HuH-7.5 (cell line): ENCODE measurements at regions not wholly inside any gene's neighbourhood (a gene's known extent, or its start where the extent isn't known, plus 50 kb on each side); places are given as distances from the start of the nearest gene placed in this dataset.
"Not testable (repeated sequence)": the region's sequence is repeated elsewhere in the genome, so short reads cannot be mapped to it uniquely, and the experiment has no call there.

Source experiments
- DNase-seq: peaks from one replicate; pipeline ENCODE4 v3.0.0; 2011; ENCODE audit warnings: low spot score

DNA sequence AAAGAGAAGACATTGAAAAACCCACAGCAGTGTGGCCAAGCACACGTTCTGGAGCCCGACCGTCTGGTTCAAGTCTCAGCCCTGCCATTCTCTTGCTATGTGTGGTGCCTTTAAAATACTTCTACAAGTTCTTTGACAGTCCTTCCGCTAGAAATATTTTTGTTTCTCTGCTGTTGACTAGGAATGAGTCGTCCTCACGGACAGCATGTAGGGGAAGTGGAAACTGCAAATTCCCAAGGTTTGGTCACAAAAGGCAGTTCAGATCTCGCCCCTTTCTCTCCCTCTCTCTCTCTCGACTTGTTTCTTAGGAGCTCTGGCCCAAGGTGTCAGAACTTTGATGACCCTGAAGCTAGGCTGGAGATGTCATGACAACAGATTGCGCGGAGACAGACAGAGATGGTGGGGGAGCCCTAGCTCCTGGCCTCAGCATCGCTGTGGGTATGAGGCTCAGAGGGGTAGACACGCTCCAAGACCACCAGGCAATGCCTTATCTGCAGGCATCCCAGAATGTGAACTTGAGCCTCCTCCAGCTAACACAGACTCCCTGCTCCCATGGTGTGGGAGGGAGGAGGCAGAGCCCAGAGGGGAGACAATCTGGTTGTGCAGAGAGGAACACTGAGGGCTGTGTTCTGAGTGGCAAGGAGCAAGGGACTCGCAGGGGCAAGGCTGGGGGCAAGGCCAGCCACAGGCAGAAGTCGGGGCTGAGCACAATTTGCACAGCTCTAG lies 368.9 kb upstream of the SULF2 start:
- no peak for DNase-seq

DNA sequence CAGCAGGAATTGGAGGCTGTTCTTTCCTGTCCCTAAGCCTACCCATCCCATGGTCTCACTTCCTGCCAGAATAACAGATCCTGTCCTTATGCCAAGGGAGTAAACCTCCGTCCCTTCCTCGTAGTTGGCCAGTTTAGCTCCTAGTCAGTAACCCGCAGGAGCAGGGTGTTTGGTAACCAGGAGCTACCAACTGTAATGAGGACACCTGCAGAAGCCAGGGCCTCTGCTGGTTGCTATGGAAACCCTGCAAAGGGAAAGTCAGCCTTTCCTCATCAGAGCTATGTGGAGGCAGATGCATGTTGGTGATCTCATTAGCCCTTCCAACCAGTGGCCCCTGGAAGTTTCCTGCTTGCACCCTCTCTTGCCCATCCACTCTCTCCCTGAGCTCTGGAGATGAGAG lies 368.2 kb upstream of the SULF2 start:
- no peak for DNase-seq

DNA sequence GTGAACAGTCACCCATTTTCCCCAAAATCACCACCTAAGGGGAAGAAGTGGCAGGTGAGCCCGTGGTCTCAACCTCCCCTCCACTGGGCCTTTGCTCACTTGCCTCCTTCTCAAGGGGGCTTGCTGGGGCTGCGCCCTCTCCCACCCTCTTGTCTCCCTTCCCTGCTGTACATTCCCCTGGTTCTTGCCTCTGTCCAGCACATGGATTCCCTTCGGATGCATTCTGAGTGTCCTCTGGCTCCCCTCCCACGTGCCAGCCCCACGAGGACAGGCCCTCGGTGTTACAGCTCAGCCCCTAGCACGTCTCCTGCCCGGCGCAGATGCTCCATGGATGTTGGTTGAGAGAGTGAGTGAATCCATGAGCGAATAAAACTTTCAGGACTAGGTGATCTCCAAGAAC lies 367.8 kb upstream of the SULF2 start:
- no peak for DNase-seq

DNA sequence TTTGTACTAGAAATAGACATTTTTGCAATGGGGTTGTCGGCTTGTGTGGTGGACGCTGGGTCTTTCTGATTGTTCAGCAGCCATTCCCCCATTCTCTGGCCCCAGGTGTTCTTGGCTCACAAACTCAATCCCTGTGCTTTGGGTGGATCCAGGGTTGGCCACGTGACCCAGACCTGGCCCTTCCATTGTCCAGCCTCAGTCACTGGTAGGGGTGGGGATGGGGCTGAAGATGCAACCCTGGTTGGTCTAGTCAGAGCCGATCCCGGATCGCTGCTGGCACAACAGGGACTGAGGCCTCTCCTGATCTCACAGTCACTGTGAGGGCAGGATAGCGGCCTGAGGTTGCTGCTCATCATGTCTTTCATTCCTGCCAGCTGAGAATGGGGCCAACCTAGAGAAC lies 365.3 kb upstream of the SULF2 start:
- DNase-seq, result no peak

DNA sequence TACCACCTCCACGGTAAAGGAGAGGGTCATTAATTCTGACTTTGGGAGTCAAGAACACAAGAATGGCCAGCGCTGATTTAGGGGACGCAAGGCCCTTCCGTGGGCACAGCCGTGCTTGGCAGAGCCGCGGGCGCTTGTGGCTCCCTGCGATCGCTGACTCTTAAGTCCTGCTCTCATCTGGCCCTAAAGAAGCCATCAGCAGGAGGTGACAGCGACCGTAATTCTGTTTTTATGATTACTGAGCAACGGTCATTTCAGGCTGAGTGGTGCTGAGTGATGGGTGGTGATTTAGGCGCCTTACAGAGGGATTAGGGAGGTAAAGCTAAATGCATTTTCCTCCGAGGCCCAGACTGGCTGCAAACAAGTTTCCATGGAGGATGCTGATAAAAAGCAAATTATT lies 364.6 kb upstream of the SULF2 start:
- DNase-seq, result no peak

DNA sequence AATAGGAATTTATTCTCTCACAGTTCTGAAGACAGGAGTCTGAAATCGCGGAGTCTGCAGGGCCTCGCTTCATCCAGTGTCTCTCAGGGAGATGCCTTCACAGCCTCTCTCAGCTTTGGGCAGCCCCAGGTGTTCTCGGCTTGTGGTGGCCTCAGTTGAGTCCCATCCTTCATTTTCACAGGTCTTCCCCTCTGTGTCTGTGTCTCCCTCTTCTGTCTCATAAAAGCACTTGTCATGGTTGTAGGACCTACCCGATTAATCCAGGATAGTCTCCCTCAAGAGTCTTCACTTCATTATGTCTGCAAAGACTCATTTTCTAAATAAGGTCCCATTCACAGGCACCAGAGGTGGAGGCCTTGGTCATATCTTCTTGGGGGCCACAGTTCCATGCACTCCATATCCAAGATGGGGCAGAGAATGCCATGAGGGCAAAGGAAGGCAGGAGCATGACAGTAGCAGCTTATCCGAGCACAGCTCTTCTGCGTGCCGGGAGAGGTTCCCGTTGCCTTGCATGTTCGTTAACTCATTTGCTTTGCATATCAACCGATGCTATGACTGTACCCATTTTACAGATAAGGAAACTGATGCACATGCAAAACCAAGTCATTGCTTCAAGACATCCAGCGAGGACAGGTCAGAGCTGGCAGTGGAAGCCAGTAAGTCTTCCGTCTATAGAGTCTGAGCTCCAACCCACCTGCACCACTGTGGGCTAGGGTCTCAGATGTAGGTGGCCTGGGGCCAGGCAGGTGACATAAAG lies 363.8 kb upstream of the SULF2 start:
- DNase-seq, result no peak

DNA sequence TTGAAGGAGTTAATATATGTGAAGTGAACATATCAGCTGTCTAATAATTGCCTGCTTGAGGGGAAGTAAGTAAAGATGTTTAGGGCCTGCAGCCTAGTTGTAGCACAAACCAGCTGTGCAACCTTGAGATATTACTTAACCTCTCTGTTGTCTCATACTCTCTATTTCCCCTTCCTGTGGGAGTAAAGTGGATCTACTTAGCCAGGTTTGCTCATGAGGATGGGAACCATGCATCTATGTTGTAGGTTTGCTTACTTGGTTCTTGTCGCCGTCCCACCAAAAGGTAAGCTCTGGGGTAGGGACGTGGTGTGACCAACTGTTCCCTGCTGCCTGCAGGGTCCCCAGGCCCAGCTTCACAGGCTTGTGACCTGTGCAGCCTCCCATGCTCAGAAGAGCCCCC lies 362.7 kb upstream of the SULF2 start:
- no peak for DNase-seq

DNA sequence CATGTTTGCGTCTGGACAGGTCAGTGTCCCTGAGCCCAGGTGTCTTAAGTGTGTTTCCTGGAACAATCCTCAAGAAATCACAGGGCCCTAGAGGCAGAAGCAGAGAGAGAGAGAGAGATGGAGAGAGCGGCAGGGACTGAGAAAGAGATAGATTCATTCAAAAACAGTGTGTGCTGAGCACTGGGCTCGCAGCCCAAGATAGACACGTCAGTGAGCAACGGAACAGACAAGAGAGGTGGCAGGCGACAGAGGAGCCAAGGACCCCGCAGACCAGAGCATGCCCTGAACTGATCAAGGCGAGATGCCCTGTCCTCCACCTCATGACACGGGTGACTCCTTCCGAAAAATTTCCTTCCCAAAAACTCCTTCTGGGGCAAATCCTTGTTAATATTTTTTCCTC lies 362.0 kb upstream of the SULF2 start:
- DNase-seq, result no peak

DNA sequence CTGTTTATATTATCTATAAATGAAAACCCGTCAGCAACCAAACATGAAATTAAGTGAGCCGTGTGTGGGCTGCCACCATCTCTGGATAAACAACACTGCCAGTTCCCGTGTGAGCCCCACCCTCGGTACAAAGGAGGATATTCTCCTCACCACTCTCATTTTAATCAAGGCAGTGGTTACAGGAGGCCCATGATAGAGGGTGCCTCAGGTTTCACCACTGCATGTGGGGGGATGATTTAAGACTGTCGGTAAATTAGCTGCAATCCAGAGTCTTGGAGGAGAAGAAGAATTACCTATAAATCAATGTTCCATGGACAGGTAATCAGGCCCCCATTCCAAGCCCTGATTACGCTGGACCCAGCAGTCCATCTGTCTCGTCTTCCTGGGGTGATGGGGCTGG lies 361.6 kb upstream of the SULF2 start:
- no peak for DNase-seq

DNA sequence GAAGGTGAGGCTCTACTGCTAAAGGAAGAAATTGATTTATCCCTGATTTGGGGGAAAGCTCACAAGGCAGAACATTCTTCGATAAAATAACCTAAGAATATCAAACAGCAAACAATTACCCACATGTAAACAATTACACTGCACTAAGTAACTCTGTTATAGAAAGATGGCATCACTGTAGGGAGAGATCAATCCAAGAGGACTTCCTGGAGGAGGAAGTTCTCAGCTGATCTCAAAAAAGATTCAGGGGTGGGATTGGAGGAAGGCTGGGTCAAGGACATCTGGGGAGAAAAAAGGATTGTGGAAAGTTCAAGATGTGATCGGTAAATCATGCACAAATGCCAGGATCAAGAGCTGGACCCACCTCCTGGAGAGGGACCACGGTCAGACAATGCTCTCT lies 361.0 kb upstream of the SULF2 start:
- no peak for DNase-seq

DNA sequence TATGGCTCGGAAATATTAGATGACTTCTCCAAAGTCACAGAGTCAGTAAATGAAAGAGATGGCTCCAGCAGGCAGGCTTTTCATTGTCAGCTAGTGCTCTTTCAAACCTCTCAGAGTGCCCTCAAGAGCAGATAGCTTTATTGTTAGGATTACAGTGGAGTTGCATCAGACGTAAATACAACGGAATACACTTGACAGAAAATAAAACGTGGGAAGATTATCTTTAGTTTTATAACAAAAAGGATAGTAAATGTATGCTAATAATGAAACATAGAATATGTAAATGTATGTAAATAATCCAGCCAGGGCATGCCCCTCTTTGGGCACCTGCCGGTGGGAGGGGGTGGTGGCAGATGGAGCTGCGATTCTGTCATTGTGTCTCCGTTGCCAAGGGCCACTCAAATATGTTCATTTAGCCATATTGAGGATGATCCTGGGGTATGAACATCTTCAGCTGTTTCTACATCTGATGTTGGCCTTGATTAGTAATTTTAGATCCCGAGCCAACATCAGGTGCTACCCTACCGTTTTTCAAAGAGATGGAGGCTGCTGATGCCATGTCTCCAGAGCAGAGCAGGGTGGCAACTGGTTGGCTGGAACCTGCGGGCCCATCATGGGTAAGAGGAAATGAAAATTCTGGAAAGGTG lies 358.3 kb upstream of the SULF2 start:
- no peak for DNase-seq

DNA sequence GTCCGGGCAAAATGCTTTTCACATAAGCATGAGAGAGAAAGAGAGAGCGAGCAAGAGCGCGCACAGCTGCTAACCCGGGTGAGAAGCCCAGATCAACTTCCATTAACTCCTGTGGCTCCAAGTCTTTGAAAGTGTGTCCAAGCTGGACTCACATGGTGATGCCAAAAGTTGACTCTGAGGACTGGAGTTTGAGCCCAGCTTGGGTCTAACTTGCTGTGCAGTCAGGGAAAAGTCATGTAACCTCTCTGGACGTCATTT lies 357.2 kb upstream of the SULF2 start:
- no peak for DNase-seq

DNA sequence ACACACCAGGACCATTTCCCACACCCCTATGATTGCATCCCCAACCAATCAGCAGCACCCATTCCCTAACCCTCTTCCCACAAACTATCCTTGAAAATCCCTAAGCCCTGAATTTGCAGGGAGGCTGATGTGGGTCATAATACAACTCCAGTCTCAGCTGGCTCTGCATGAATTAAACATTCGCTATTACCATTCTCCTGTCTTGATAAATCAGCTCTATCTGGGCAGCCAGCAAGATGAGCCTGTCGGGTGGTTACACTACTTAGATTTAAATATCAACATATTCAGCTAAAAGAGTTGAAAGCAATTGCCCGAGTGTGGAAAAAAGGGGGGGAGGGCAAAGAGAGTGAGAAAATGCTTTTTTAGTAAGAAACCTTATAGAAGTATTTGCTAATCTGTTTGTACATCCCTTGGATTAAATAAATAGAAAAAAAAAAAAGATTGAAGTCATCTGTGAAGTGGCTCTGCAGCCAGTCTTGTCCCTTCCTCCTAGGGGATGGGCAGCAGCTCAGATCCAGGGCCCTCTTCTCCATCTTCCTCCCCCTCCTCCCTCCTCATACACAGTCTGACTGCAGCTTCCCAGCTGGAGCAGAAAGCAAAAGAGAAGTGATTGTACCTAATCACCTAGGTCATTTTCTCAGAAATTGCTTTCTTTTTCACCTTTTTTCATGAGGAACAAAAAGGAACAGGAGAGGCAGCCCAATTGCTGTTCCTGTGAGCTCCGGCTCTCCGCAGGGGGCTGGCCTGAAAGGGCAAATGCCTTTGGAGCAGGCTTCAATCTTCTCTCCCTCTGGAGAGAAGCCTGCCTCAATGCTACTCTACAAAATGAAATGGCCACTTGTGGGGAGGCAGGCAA lies 356.6 kb upstream of the SULF2 start:
- no peak for DNase-seq

DNA sequence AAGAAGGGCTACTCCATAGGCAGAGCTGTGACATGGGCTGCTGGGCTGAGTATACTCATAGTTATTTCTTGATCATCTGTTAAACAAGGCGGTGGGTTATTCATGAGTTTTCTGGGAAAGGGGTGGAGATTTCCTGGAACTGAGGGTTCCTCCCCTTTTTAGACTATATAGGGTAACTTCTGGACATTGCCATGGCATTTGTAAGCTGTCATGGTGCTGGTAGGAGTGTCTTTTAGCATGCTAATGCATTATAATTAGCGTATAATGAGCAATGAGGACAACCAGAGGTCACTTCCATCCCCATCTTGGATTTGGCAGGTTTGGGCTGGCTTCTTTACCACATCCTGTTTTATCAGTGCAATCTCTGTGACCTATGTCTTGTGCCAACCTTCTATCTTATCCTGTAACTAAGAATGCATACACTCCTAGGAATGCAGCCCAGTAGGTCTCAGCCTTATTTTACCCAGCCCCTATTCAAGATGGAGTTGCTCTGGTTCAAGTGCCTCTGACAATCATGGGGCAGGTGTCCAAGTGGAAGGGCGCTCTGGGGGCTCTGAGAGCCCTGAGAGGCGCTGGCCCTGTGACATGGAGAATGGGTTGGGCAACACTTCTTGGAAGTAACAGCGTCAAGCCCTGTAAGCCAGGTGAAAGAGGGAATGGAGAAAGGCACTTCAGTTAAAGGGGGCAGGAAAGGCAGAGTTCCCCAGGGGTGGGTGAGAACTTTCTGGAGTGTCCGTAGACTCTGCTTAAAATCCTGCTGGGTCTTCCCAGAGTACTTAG lies 354.2 kb upstream of the SULF2 start:
- no peak for DNase-seq

DNA sequence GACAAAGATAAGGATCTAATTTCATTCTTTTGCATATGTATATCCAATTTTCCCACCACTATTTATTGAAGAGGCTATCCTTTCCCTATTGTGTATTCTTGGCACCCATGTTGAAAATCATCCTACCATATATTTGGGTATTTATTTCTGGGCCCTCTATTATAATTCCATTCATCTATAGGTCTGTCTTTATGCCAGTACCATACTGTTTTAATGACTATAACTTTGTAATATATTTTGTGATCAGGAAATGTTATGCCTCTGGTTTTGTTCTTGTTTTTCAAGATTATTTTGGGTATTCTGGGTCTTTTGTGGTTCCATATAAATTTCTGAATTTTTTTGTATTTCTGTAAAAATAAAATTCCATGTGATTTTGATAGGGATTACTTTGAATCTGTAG lies 347.6 kb upstream of the SULF2 start:
- no peak for DNase-seq

DNA sequence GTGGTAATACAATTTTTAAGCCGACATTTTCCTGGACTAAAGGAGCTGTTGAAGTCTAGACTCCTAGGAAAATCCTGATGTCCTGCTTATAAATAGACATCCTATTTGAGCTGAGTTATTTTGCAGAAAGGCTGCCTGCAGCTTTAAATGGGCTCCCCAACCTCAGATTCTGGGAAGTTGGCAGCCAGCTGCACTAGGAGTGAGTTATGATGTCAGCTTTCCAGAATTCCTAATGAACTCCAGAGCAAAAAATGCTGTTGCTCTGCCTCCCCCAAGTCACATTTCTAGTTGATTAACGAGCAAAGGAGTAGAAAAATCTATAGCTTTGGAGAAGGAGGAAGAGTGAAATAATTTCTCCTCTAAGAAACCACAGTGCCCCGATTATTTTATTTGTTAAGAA lies 346.3 kb upstream of the SULF2 start:
- no peak for DNase-seq

DNA sequence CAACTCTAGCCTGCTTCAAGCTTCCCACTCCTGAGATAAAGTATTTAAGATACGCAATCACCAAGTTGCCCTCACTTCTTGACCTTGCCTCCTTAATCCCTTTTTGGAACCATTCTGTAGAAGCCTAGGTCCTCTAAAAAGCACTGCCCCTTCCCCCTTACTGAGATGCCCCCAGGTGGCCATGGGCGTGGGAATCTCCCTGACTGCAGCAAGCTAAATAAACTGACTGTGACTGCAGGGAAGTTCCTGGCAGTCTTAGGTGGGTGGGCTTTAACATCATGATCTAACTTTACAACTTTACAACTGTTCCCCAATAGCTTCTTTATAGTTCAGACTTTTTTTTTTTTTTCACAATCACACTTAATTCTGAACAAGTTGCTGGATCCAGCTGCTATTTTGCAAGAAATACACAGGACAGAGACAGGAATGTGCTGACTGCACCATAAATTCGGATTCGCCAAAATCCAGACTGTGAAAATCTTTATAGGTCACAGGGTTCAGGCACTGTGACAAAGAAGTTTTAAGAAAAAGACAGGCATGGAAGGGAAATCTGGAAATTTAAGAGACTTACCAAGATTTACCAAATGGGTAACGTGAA lies 344.2 kb upstream of the SULF2 start:
- no peak for DNase-seq

DNA sequence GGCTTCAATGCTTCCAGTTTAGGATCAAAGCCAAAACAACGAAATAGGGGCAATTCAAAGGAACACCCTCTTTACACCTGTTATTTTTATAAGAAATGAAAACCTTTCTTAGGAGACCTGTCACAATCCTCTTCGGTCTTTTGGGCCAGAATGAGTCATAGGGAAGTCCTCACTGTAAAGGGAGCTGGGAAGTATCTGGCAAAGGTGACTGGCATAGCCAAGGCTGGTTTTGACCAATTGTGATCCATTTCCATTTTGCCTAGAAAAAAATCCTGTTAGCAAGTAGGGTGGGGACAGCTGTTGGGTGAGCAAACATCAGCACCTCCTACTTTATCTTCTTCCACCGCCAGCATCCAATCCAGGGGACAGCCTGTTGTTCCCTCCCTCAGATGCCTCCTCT lies 343.2 kb upstream of the SULF2 start:
- DNase-seq, result no peak

DNA sequence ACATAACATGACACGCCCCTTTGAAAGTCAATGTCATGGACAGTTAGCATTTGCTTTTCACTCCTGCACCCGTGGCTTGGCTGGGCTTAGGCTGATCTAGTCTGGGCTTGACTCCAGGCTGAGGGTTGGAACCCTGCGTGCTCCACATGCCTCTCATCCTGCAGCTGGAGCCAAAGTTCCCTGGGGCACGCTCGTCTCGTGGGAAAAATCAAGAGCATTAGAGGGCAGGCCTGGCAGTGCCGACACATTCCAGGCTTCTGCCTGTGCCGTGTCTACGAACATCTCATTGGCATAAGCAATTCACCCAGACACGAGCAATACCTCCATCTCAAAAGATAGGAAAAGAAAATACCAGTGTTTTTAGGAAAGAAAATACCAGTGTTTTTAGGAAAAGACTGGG lies 342.7 kb upstream of the SULF2 start:
- DNase-seq, result not testable (repeated sequence)

DNA sequence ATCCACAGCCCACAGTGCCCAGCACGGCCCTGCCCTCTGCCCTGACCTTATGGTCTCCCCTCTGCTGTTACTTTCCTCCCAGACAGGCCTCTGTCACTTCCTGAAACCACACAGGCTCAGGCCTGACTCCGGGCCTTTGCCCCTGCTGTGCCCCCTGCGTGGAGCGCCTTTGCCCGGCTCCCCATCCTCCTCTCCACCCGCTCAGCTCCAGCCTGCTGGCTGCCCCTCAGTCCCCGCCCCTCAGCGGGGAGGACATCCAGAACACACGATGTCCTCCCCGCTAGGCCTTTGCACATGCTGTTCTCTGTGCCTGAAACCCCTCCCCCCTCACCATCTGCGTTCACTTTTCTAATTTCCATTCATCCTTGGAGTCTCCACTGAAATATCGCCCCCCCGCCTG lies 341.9 kb upstream of the SULF2 start:
- not testable (repeated sequence) for DNase-seq

DNA sequence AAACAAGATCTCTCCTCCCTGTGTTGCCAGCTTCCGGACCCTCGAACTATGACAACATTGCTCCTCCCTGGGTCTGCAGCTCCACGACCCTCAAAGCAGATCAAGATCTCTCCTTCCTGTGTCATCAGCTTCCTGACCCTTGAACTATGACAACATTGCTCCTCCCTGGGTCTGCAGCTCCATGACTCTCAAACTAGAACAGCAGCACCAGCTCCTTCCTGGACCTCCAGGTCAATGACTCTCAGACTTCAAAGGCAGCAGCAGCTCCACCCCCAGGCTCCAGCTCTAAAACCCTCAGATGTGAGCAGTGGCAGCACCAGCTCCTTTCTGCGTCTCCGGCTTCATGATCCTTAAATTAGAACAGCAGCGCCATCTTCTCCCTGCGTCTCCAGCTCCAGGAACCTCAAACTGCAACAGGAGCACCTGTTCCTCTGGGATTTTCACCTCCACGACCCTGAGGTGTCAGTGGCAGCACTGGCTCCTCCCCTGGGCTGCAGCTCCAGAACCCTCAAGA lies 341.0 kb upstream of the SULF2 start:
- DNase-seq, result peak; percentile 35
